GM13976 (cell line): ENCODE measurements at regions not wholly inside any gene's neighbourhood (a gene's known extent, or its start where the extent isn't known, plus 50 kb on each side); places are given as distances from the start of the nearest gene placed in this dataset.

Source experiments
- DNase-seq: peaks from one replicate; pipeline ENCODE4 v3.0.0; 2012; ENCODE audit warnings: low spot score
- in situ Hi-C: fragments of 300-500 bp; cut with MboI; formaldehyde crosslinking; loops from one replicate; pipeline ENCODE4 v1.12.0; 2022; ENCODE audit warnings: low sequenced_read_pairs, mixed read lengths, inconsistent platforms; ENCODE audit not compliant: unreplicated experiment
- TF ChIP-seq, protein P1 (sequence below): IDR thresholded peaks from 2 replicates; pipeline ENCODE4 v1.5.1; 2012; ENCODE audit warnings: borderline replicate concordance, mild to moderate bottlenecking; ENCODE audit not compliant: insufficient read depth; ENCODE audit errors: extremely low read depth, missing control alignments, control extremely low read depth

DNA sequence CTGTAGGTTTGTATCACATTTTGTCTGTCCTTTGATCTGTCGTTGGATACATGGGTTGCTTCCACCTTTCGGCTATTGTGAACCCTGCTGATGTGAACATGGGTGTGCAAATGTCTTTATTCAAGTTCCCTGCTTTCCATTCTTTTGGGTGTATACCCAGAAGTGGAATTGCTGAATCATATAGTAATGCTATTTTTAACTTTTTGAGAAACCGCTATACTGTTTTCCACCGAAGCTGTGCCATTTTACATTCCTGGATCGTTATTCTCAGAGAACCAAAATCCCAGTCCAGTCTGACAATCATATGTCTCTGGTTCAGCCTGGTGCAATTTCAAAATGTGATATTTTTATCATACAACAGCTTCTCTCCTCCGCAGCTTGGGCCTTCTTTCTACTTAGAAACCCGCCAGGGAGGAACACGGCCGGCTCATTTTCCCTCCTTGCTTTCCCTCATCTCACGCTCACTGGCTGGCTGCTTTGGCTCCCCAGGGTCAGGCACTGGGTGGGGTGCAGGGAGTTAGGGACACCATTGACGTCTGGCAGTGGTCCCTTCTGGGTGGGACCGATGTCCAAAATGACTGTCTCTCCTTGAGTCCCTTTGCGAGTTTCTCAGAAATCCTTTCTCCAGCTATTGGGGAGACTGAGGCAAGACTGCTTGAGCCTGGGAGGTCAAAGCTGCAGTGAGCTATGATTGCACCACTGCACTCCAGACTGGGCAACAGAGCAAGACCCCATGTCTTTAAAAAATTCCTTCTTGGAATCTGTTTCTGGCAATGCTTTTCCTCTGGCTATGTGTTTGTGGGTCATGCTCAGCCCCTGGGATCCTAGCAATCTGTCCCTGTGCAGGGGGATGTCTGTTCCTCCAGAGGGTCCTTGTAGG, 73.5 kb upstream of the AKT3 start:
- DNase-seq = no peak
- in situ Hi-C loops = no loop called here
- TF ChIP-seq, protein P1, sequence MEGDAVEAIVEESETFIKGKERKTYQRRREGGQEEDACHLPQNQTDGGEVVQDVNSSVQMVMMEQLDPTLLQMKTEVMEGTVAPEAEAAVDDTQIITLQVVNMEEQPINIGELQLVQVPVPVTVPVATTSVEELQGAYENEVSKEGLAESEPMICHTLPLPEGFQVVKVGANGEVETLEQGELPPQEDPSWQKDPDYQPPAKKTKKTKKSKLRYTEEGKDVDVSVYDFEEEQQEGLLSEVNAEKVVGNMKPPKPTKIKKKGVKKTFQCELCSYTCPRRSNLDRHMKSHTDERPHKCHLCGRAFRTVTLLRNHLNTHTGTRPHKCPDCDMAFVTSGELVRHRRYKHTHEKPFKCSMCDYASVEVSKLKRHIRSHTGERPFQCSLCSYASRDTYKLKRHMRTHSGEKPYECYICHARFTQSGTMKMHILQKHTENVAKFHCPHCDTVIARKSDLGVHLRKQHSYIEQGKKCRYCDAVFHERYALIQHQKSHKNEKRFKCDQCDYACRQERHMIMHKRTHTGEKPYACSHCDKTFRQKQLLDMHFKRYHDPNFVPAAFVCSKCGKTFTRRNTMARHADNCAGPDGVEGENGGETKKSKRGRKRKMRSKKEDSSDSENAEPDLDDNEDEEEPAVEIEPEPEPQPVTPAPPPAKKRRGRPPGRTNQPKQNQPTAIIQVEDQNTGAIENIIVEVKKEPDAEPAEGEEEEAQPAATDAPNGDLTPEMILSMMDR = no peak

DNA sequence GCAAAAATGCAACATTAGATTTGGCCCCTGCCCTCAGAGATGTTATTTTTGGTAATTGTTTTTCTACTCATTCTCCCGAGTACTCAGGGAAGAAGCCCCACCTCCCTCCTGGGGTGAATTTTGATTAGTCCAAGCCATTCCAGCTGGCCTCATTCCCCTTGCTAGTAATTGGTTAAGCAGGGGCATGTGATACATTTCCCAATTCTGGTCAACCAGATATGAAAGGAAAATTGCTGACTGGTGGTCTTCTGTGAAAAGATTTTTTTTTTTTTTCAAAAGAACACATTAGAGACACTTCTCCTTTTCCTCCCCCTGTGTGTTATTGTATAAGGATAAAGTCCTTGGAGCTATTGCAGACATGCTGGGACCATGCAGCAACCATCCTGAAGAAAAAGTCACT, 71.1 kb upstream of the AKT3 start:
- in situ Hi-C loops = no loop called here
- TF ChIP-seq, protein P1 = no peak
- DNase-seq = no peak

DNA sequence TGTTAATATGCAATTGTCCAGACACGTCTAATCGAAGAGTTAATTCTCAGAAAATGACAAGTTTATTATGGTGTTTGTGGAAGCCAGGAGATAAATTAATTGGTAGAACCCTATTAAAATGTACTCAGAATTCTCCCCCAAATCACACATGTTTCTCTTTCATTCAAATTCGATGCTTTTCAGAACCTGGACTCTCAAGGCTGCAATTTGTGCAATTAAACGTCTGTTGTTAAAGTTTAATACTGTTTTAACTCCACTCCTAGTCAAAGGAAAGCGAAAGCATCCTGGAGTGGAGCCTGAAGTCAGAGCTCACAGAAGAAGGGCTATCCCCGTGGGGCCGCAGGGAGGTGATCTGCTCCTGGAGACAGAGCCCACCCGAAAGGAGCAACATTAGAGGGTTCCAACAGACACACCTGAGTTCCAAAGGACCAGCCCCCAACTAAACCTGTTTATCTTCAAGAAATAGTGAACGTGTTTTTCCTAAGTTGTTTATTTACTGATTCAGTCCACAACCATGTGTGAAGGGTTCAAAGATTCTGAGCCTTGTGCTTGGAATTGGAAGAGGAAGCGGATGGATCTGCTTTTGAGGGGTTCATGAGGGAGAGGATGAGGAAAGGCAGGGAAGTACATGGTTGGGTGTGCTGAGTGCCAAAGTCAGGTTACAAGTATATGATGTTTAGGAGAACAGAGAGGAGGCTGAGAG, 68.0 kb upstream of the AKT3 start:
- TF ChIP-seq, protein P1 = no peak

DNA sequence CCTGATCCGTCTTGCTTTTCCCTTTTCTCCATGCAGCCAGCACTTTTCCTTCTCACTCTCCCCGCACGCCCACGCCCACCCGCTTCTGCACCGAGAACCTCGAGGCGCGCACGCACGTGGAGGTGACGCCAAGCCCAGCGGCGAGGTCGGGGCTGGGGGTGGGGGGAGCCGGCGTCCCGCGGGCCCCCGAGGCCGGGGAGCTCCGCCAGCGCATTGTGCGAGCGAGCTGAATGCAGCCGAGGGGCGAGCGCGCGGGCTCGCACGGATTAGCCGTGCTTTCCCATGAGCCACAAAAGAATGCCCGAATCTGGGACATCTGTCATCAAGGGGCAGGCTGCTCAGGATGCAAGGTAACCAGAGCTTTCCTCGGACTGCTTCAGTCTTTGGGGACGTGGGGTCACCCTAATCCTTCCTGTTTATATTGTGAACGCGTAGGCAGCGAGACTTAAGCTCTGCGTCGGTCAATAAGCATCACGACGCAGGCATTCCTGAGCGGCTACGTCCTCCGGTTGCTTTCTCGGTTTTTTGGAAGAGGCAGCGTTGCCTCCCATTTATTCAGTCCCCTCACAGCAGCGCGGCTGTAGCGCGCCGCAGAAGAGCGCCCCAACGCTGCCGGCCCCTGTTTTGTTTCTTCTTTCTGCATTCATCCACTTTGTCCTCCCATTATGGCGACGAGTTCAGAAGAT, 67.3 kb upstream of the AKT3 start:
- DNase-seq = peak; percentile 53
- TF ChIP-seq, protein P1 = peak; percentile 5
- in situ Hi-C loops = no loop called here

More for the DNA sequence above, 68.0 kb upstream of the AKT3 start:
- no peak for DNase-seq
- in situ Hi-C loops = no loop called here

DNA sequence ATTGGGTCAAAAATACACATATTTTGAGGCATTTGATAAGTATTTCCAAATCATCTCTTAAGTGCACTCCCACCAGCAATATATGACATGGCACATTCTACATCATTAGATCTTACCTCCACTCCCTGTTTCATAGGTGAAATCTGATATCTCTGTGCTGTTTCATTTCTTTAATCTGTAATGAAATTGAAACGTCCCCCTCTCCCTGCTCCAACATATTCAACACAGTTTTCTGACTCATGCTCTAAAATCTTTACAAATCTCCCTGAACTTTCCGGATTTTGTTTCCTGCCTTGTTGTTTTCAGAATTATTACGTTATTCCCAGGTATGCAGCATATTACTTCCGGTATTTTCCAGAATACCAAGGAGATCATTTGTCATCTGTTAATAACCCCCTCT, 66.1 kb upstream of the AKT3 start:
- TF ChIP-seq, protein P1 = no peak
- DNase-seq = no peak
- in situ Hi-C loops = no loop called here

DNA sequence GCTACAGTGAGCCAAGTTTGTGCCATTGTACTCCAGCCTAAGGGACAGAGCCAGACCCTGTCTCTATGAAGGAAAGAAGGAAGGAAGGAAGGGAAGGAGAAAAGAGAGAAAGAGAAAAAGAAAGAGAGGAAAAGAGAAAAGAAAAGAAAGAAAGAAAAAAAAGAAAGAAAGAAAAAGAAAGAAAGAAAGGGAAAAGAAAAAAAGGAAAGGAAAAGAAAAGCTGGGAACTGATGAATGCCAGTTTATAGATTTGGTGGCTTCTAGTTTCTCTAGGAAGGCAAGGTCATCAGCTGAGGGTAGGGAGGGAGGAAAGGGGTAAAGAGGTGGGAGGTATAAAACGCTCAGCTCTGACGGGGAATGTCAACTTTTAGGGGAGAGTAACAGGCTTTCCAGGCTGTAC, 62.3 kb upstream of the AKT3 start:
- in situ Hi-C loops = no loop called here
- no peak for DNase-seq
- TF ChIP-seq, protein P1 = no peak
